SU-DHL-6 (cell line): ENCODE measurements at regions not wholly inside any gene's neighbourhood (a gene's known extent, or its start where the extent isn't known, plus 50 kb on each side); places are given as distances from the start of the nearest gene placed in this dataset.
"Not testable (repeated sequence)": the region's sequence is repeated elsewhere in the genome, so short reads cannot be mapped to it uniquely, and the experiment has no call there.

Source experiments
- H2AFZ ChIP-seq: fragments of 200-600 bp; sonication (generic); 2 replicates; pipeline ENCODE4 v1.6.1; 2014; ENCODE audit warnings: low read depth, mild to moderate bottlenecking, moderate library complexity, mixed read lengths, antibody characterized with exemption, low read length; ENCODE audit not compliant: severe bottlenecking
- H3F3A ChIP-seq: fragments of 200-600 bp; shearing (Covaris generic); 2 replicates; pipeline ENCODE4 v1.6.0; 2016; ENCODE audit warnings: antibody characterized with exemption, mild to moderate bottlenecking; ENCODE audit not compliant: insufficient read depth
- H3K27ac ChIP-seq: fragments of 200-600 bp; sonication (generic); 2 replicates; pipeline ENCODE4 v1.5.1; 2016; ENCODE audit warnings: low read depth, mild to moderate bottlenecking, low read length, moderate library complexity, mixed read lengths
- H3K27me3 ChIP-seq: fragments of 200-600 bp; sonication (generic), shearing (Covaris generic); 2 replicates; pipeline ENCODE4 v1.6.0; 2014; ENCODE audit warnings: mild to moderate bottlenecking, low read length
- H3K36me3 ChIP-seq: fragments of 200-600 bp; sonication (generic); 2 replicates; pipeline ENCODE4 v1.6.1; 2014; ENCODE audit warnings: mild to moderate bottlenecking, low read length, mixed read lengths
- H3K4me2 ChIP-seq: fragments of 300-600, 200-600 bp; shearing (Covaris generic), sonication (generic); 2 replicates; pipeline ENCODE4 v1.6.0; 2014; ENCODE audit warnings: low read length, low read depth, mild to moderate bottlenecking; ENCODE audit not compliant: poor library complexity, severe bottlenecking
- H3K4me3 ChIP-seq: fragments of 200-600 bp; sonication (generic); 2 replicates; pipeline ENCODE4 v1.5.1; 2014; ENCODE audit warnings: antibody characterized with exemption, low read length, mild to moderate bottlenecking, mixed read lengths; ENCODE audit not compliant: insufficient read depth, poor library complexity, severe bottlenecking
- H3K79me2 ChIP-seq: fragments of 200-600 bp; sonication (generic); 2 replicates; pipeline ENCODE4 v1.6.1; 2014; ENCODE audit warnings: mild to moderate bottlenecking, low read length, moderate library complexity; ENCODE audit not compliant: insufficient read depth
- H3K9ac ChIP-seq: fragments of 200-600 bp; sonication (generic); 2 replicates; pipeline ENCODE4 v1.7.0; 2014; ENCODE audit warnings: mild to moderate bottlenecking, low read length
- H3K9me2 ChIP-seq: fragments of 200-600 bp; sonication (generic); replicated peaks from 2 replicates; pipeline ENCODE4 v1.6.1; 2014; ENCODE audit warnings: low read length; ENCODE audit not compliant: insufficient read depth
- H3K9me3 ChIP-seq: fragments of 200-600 bp; sonication (generic); 2 replicates; pipeline ENCODE4 v1.6.1; 2014; ENCODE audit warnings: low read length, mixed read lengths; ENCODE audit not compliant: insufficient read depth
- H4K20me1 ChIP-seq: fragments of 200-600 bp; sonication (generic); 2 replicates; pipeline ENCODE4 v1.6.1; 2014; ENCODE audit warnings: low read depth, mild to moderate bottlenecking, antibody characterized with exemption, low read length, moderate library complexity, mixed read lengths
- CTCF ChIP-seq: fragments of 200-600 bp; sonication (generic); IDR thresholded peaks from one replicate; pipeline ENCODE4 v1.5.1; 2017; ENCODE audit warnings: antibody characterized with exemption, mild to moderate bottlenecking, low read length, moderate library complexity; ENCODE audit not compliant: insufficient read depth, poor library complexity, severe bottlenecking
- EZH2phosphoT487 ChIP-seq: fragments of 200-600 bp; sonication (generic), shearing (Covaris generic); conservative IDR thresholded peaks from 2 replicates; pipeline ENCODE4 v1.6.1; 2018; ENCODE audit warnings: mild to moderate bottlenecking, antibody characterized with exemption, low read length, moderate library complexity, mixed read lengths

DNA sequence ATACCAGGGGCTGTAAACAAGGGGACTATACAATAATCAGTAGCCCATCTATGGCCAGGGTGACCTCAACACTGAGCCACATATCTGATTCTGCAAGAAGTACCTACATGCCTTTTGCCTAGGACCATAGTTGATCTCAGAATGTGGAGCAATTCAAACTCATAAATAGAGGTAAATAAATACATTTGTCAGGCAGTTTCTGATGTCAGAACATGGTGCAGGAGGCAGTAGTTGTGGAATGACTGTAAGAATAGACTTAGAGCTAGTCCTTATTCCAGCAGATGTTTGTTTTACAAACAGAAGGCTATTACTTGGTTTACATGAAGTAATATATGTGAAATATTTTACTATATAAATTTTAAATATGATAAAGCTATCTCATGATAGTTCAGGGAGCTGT, 330.7 kb upstream of the DAB2 start:
- H3K27me3 ChIP-seq = no peaks in the 10 kb centered on the region
- no peak overlapping the region for H3K4me2 ChIP-seq
- no peaks in the 10 kb centered on the region for H3K9me3 ChIP-seq
- H3K4me3 ChIP-seq = no peak overlapping the region
- no peaks in the 10 kb centered on the region for H3F3A ChIP-seq
- no peak overlapping the region for H3K9ac ChIP-seq
- H3K27ac ChIP-seq = no peak overlapping the region
- no peaks in the 10 kb centered on the region for H3K36me3 ChIP-seq
- H2AFZ ChIP-seq = no peak overlapping the region
- H3K79me2 ChIP-seq = no peaks in the 10 kb centered on the region
- no peaks in the 10 kb centered on the region for H3K9me2 ChIP-seq
- H4K20me1 ChIP-seq = no peaks in the 10 kb centered on the region
- no peak for TF ChIP-seq EZH2phosphoT487
- TF ChIP-seq CTCF = no peak

DNA sequence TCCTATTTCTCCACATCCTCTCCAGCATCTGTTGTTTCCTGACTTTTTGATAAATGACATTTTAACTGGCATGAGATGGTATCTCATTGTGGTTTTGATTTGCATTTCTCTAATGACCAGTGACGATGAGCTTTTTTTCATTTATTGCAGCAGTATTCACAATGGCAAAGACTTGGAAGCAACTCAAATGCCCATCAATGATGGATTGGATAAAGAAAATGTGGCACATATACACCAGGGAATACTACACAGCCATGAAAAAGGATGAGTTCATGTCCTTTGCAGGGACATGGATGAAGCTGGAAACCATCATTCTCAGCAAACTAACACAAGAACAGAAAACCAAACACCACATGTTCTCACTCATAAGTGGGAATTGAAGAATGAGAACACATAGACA, 329.0 kb upstream of the DAB2 start:
- not testable (repeated sequence) for H3K27ac ChIP-seq, H3F3A ChIP-seq, H3K4me3 ChIP-seq, H2AFZ ChIP-seq, H3K27me3 ChIP-seq, H4K20me1 ChIP-seq, H3K36me3 ChIP-seq, H3K4me2 ChIP-seq, H3K9me3 ChIP-seq, H3K9ac ChIP-seq, H3K9me2 ChIP-seq, H3K79me2 ChIP-seq

DNA sequence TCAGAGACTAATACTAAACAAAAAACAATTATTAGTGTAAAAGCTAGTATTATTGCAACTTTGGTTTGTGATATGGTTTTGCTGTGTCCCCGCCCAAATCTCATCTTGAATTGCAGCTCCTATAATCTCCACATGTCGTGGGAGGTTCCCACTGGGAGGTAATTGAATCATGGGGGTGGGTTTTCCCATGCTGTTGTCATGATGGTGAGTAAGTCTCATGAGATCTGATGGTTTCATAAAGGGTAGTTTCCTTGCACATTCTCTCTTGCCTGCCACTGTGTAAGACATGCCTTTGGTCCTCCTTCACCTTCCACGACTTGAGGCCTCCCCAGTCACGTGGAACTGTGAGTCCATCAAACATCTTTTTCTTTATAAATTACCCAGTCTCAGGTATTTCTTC, 325.9 kb upstream of the DAB2 start:
- Histone ChIP-seq H3K79me2 (no peaks in the 10 kb centered on the region), H2AFZ (no peak overlapping the region), H3K9me3 (no peaks in the 10 kb centered on the region), H3K9ac (no peak overlapping the region), H3K27ac (no peak overlapping the region), H3F3A (no peaks in the 10 kb centered on the region), H3K36me3 (no peaks in the 10 kb centered on the region), H3K9me2 (no peaks in the 10 kb centered on the region), H3K4me2 (no peak overlapping the region), H3K4me3 (no peak overlapping the region), H3K27me3 (no peaks in the 10 kb centered on the region), H4K20me1 (no peaks in the 10 kb centered on the region)
- TF ChIP-seq EZH2phosphoT487 (no peak), CTCF (no peak)

GRCh38 chr5:39742916-39743315, 318.1 kb upstream of the DAB2 start:
- Histone ChIP-seq H3K27me3 (no peaks in the 10 kb centered on the region), H2AFZ (no peak overlapping the region), H3K4me2 (no peak overlapping the region), H3K27ac (no peak overlapping the region), H3K79me2 (no peaks in the 10 kb centered on the region), H3K9me3 (no peaks in the 10 kb centered on the region), H3K9me2 (no peaks in the 10 kb centered on the region), H3K9ac (no peak overlapping the region), H4K20me1 (no peaks in the 10 kb centered on the region), H3K4me3 (no peak overlapping the region), H3K36me3 (no peaks in the 10 kb centered on the region), H3F3A (no peaks in the 10 kb centered on the region)
- no peak for TF ChIP-seq CTCF
- TF ChIP-seq EZH2phosphoT487 = no peak
